Subcutaneous abdominal adipose tissue (tissue), 5 donors: ENCODE measurements at regions not wholly inside any gene's neighbourhood (a gene's known extent, or its start where the extent isn't known, plus 50 kb on each side); places are given as distances from the start of the nearest gene placed in this dataset.

ENCODE experiments used
- H3K27ac ChIP-seq: one replicate; pipeline ENCODE4 v1.7.0; 2013; ENCODE audit warnings: low read depth, mild to moderate bottlenecking, inconsistent platforms, low read length, moderate library complexity
- H3K27me3 ChIP-seq, 5 donors: one replicate each; pipeline ENCODE4 v1.7.0; 2013; ENCODE audit warnings: low read length in 5 of 5, inconsistent platforms in 1 of 5; ENCODE audit not compliant: control insufficient read depth in 5 of 5, insufficient read depth in 4 of 5
- H3K36me3 ChIP-seq, 5 donors: one replicate each; pipeline ENCODE4 v1.7.0; 2013; ENCODE audit warnings: low read length in 5 of 5; ENCODE audit not compliant: control insufficient read depth in 5 of 5, insufficient read depth in 5 of 5
- H3K4me1 ChIP-seq, 5 donors: one replicate each; pipeline ENCODE4 v1.7.0; 2013; ENCODE audit warnings: low read length in 5 of 5, mild to moderate bottlenecking in 3 of 5, moderate library complexity in 1 of 5; ENCODE audit not compliant: control insufficient read depth in 5 of 5, insufficient read depth in 5 of 5
- H3K4me3 ChIP-seq, 5 donors: one replicate each; pipeline ENCODE4 v1.7.0; 2013; ENCODE audit warnings: low read length in 5 of 5, low read depth in 1 of 5
- H3K9ac ChIP-seq, 5 donors: one replicate each; pipeline ENCODE4 v1.7.0; 2013; ENCODE audit warnings: low read length in 5 of 5, mild to moderate bottlenecking in 4 of 5, moderate library complexity in 3 of 5
- H3K9me3 ChIP-seq, 5 donors: one replicate each; pipeline ENCODE4 v1.7.0; 2013; ENCODE audit warnings: low read length in 5 of 5; ENCODE audit not compliant: control insufficient read depth in 5 of 5
- donor health status: healthy.
- donor health status: healthy.
- donor health status: healthy.
- donor health status: healthy.
- donor health status: healthy.

GRCh38 chr2:123723706-123724105 is 301.4 kb upstream of the CNTNAP5 start:
- Histone ChIP-seq H3K4me3 (no peak overlapping the region), H3K27me3 (no peaks in the 10 kb centered on the region)

GRCh38 chr2:123732563-123732962 is 292.5 kb upstream of the CNTNAP5 start:
- Histone ChIP-seq H3K27ac (no peak overlapping the region), H3K9ac (no peak overlapping the region), H3K36me3 (no peaks in the 10 kb centered on the region), H3K4me3 (no peak overlapping the region), H3K9me3 (no peaks in the 10 kb centered on the region), H3K4me1 (no peaks in the 10 kb centered on the region), H3K27me3 (no peaks in the 10 kb centered on the region)

More at GRCh38 chr2:123723706-123724105, 301.4 kb upstream of the CNTNAP5 start:
- Histone ChIP-seq H3K4me1 (no peaks in the 10 kb centered on the region), H3K9ac (no peak overlapping the region), H3K36me3 (no peaks in the 10 kb centered on the region), H3K9me3 (peaks cover 0 to 7% (median 0%) of the 10 kb centered on the region in 5 donors), H3K27ac (no peak overlapping the region)

GRCh38 chr2:123737371-123737770 is 287.7 kb upstream of the CNTNAP5 start:
- no peak overlapping the region for H3K27ac ChIP-seq
- no peak overlapping the region for H3K9ac ChIP-seq
- H3K9me3 ChIP-seq, result no peaks in the 10 kb centered on the region
- H3K4me3 ChIP-seq, result no peak overlapping the region
- H3K4me1 ChIP-seq, result peaks cover 0 to 6% (median 0%) of the 10 kb centered on the region in 5 donors
- no peaks in the 10 kb centered on the region for H3K36me3 ChIP-seq
- no peaks in the 10 kb centered on the region for H3K27me3 ChIP-seq

GRCh38 chr2:123738643-123739042 is 286.4 kb upstream of the CNTNAP5 start:
- H3K9me3 ChIP-seq, result no peaks in the 10 kb centered on the region
- H3K27me3 ChIP-seq, result no peaks in the 10 kb centered on the region
- no peaks in the 10 kb centered on the region for H3K36me3 ChIP-seq
- H3K4me1 ChIP-seq, result peaks cover 0 to 6% (median 0%) of the 10 kb centered on the region in 5 donors
- H3K9ac ChIP-seq, result no peak overlapping the region
- H3K4me3 ChIP-seq, result no peak overlapping the region
- no peak overlapping the region for H3K27ac ChIP-seq

- Histone ChIP-seq H3K4me1 (peaks cover 0 to 6% (median 0%) of the 10 kb centered on the region in 5 donors), H3K4me3 (no peak overlapping the region)
These were observed 279.1 kb upstream of the CNTNAP5 start for GRCh38 chr2:123746006-123746405.

GRCh38 chr2:123747326-123747725 is 277.8 kb upstream of the CNTNAP5 start:
- no peaks in the 10 kb centered on the region for H3K9me3 ChIP-seq
- H3K4me1 ChIP-seq, result peaks cover 0 to 6% (median 0%) of the 10 kb centered on the region in 5 donors
- H3K9ac ChIP-seq, result no peak overlapping the region
- H3K36me3 ChIP-seq, result no peaks in the 10 kb centered on the region
- H3K27ac ChIP-seq, result no peak overlapping the region
- H3K4me3 ChIP-seq, result no peak overlapping the region
- no peaks in the 10 kb centered on the region for H3K27me3 ChIP-seq

More at GRCh38 chr2:123746006-123746405, 279.1 kb upstream of the CNTNAP5 start:
- Histone ChIP-seq H3K9me3 (no peaks in the 10 kb centered on the region), H3K27me3 (no peaks in the 10 kb centered on the region), H3K9ac (no peak overlapping the region), H3K27ac (no peak overlapping the region), H3K36me3 (no peaks in the 10 kb centered on the region)

GRCh38 chr2:123762221-123762620 is 262.9 kb upstream of the CNTNAP5 start:
- Histone ChIP-seq H3K36me3 (no peaks in the 10 kb centered on the region), H3K4me3 (no peak overlapping the region), H3K4me1 (no peaks in the 10 kb centered on the region), H3K9me3 (peaks cover 0 to 14% (median 3%) of the 10 kb centered on the region in 5 donors), H3K9ac (no peak overlapping the region), H3K27me3 (no peaks in the 10 kb centered on the region), H3K27ac (no peak overlapping the region)

GRCh38 chr2:123768233-123768632 is 256.9 kb upstream of the CNTNAP5 start:
- no peaks in the 10 kb centered on the region for H3K4me1 ChIP-seq
- H3K9ac ChIP-seq, result no peak overlapping the region
- H3K4me3 ChIP-seq, result no peak overlapping the region
- H3K27me3 ChIP-seq, result no peaks in the 10 kb centered on the region
- H3K36me3 ChIP-seq, result no peaks in the 10 kb centered on the region
- H3K9me3 ChIP-seq, result peaks cover 0 to 3% (median 1%) of the 10 kb centered on the region in 5 donors
- no peak overlapping the region for H3K27ac ChIP-seq

- no peak overlapping the region for H3K9ac ChIP-seq
- H3K27ac ChIP-seq, result no peak overlapping the region
- H3K9me3 ChIP-seq, result peaks cover 0 to 3% (median 0%) of the 10 kb centered on the region in 5 donors
- no peaks in the 10 kb centered on the region for H3K36me3 ChIP-seq
- no peaks in the 10 kb centered on the region for H3K27me3 ChIP-seq
- H3K4me1 ChIP-seq, result no peaks in the 10 kb centered on the region
- no peak overlapping the region for H3K4me3 ChIP-seq
These were observed 256.1 kb upstream of the CNTNAP5 start for GRCh38 chr2:123769001-123769400.

GRCh38 chr2:123770996-123771720 is 253.9 kb upstream of the CNTNAP5 start:
- H3K9me3 ChIP-seq, result peaks cover 0 to 3% (median 0%) of the 10 kb centered on the region in 5 donors
- H3K4me1 ChIP-seq, result no peaks in the 10 kb centered on the region

More at GRCh38 chr2:123770996-123771720, 253.9 kb upstream of the CNTNAP5 start:
- H3K27me3 ChIP-seq, result no peaks in the 10 kb centered on the region
- H3K27ac ChIP-seq, result no peak overlapping the region
- no peak overlapping the region for H3K4me3 ChIP-seq
- H3K9ac ChIP-seq, result no peak overlapping the region
- H3K36me3 ChIP-seq, result no peaks in the 10 kb centered on the region
